ENCODE measurements at regions not wholly inside any gene's neighbourhood (a gene's known extent, or its start where the extent isn't known, plus 50 kb on each side); places are given as distances from the start of the nearest gene placed in this dataset.

DNA sequence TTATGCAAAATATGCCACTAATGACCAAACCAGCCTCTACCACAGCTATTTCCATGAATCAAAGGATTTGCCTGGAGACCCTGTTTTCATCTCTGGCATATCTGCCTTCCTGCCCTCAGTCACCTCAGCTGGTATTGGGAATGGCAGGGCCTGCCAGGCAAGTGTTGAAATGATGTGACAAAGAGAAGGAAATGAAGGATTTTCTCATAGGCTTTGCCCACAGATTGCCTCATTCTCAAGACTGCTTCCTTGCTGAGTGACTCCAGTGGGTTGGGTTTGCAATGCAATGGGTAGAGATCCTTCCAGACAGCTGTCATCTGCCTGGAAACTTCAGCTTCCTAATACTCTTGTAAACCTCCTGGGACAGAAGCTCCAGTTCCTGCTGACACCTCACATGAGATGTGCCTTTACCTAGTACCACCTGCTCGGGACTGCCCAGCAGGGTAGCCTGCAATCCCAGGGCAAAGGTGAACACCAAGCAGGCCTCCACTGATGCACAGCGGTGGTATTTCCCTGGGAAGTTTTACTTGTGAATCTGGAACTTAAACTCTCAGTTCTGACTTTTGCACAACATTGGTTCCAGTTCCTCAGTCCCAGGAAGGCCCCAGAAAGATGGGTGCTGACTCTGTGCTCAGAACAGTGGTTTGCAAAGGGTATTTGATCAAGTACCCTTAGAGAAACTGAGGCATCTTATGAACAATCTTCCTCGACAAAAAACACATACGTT lies 64.8 kb upstream of the SLC1A1 start:
- Histone ChIP-seq H3K9me2 (replicated peaks; ENCODE audit: insufficient read depth, low read length) (no peaks in the 10 kb centered on the region), H3K4me1 (ENCODE audit: low read length) (no peaks in the 10 kb centered on the region), H2AFZ (ENCODE audit: low read length) (no peak overlapping the region), H3K27me3 (replicated peaks; ENCODE audit: insufficient read depth, low read length) (no peaks in the 10 kb centered on the region), H3F3A (ENCODE audit: insufficient read depth, low read length) (no peaks in the 10 kb centered on the region), H3K9ac (ENCODE audit: low read length) (no peak overlapping the region), H3K4me3 (ENCODE audit: low read length) (no peak overlapping the region), H3K4me2 (ENCODE audit: low read depth, low read length) (no peak overlapping the region), H4K20me1 (ENCODE audit: insufficient read depth, low read length) (no peaks in the 10 kb centered on the region), H3K27ac (ENCODE audit: low read length) (no peak overlapping the region), H3K79me2 (ENCODE audit: low read length) (no peaks in the 10 kb centered on the region), H3K36me3 (replicated peaks; ENCODE audit: insufficient read depth, low read length) (no peaks in the 10 kb centered on the region), H3K9me3 (replicated peaks; ENCODE audit: insufficient read depth, low read length) (no peaks in the 10 kb centered on the region)
- no peak for DNase-seq
- TF ChIP-seq CTCF (IDR thresholded peaks at IDR 0.05; ENCODE audit: low read length): no peak
- no peak for TF ChIP-seq EZH2phosphoT487 (IDR thresholded peaks at IDR 0.05; ENCODE audit: low read length)
- no peak for TF ChIP-seq EZH2 (optimal IDR thresholded peaks at IDR 0.05; ENCODE audit: low read depth, low read length)

- Histone ChIP-seq H3K4me1 (ENCODE audit: low read length) (no peaks in the 10 kb centered on the region), H3K9ac (ENCODE audit: low read length) (no peak overlapping the region), H3K4me2 (ENCODE audit: low read depth, low read length) (no peak overlapping the region), H3K36me3 (replicated peaks; ENCODE audit: insufficient read depth, low read length) (no peaks in the 10 kb centered on the region), H4K20me1 (ENCODE audit: insufficient read depth, low read length) (no peaks in the 10 kb centered on the region), H3K27me3 (replicated peaks; ENCODE audit: insufficient read depth, low read length) (no peaks in the 10 kb centered on the region), H3K27ac (ENCODE audit: low read length) (no peak overlapping the region), H3K9me3 (replicated peaks; ENCODE audit: insufficient read depth, low read length) (no peaks in the 10 kb centered on the region), H3F3A (ENCODE audit: insufficient read depth, low read length) (no peaks in the 10 kb centered on the region), H3K79me2 (ENCODE audit: low read length) (no peaks in the 10 kb centered on the region), H2AFZ (ENCODE audit: low read length) (no peak overlapping the region), H3K9me2 (replicated peaks; ENCODE audit: insufficient read depth, low read length) (no peaks in the 10 kb centered on the region), H3K4me3 (ENCODE audit: low read length) (no peak overlapping the region)
- TF ChIP-seq CTCF (IDR thresholded peaks at IDR 0.05; ENCODE audit: low read length) (no peak), EZH2 (optimal IDR thresholded peaks at IDR 0.05; ENCODE audit: low read depth, low read length) (no peak), EZH2phosphoT487 (IDR thresholded peaks at IDR 0.05; ENCODE audit: low read length) (no peak)
- DNase-seq: no peak
Measured at GRCh38 chr9:4424891-4425290, 65.4 kb upstream of the SLC1A1 start.

DNA sequence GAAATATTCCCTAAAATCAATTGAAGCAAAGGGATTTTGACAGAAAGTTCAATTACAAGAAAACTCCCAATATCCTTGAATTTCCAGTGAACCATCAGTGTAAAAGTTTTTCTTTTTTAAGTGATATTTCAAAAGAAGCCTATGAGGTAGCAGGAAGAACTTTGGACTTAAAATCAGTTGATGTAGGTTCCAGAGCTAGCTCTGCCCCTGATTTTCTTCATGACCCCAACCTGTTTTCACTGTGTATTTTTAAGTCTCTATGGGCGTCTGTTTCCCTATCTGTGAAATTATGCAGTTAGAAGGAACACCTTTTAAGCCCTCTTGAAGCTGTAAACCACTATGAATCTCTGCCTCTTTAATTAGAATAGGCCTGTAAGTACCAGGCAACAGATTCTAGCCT lies 66.2 kb upstream of the SLC1A1 start:
- H3K79me2 ChIP-seq (ENCODE audit: low read length): no peaks in the 10 kb centered on the region
- DNase-seq: no peak
- H3K9ac ChIP-seq (ENCODE audit: low read length): no peak overlapping the region
- H3K9me3 ChIP-seq (replicated peaks; ENCODE audit: insufficient read depth, low read length): no peaks in the 10 kb centered on the region
- H2AFZ ChIP-seq (ENCODE audit: low read length): no peak overlapping the region
- H3K27ac ChIP-seq (ENCODE audit: low read length): no peak overlapping the region
- H3K36me3 ChIP-seq (replicated peaks; ENCODE audit: insufficient read depth, low read length): no peaks in the 10 kb centered on the region
- H3K4me3 ChIP-seq (ENCODE audit: low read length): no peak overlapping the region
- TF ChIP-seq CTCF (IDR thresholded peaks at IDR 0.05; ENCODE audit: low read length) (no peak), EZH2phosphoT487 (IDR thresholded peaks at IDR 0.05; ENCODE audit: low read length) (no peak), EZH2 (optimal IDR thresholded peaks at IDR 0.05; ENCODE audit: low read depth, low read length) (no peak)
- H3K4me1 ChIP-seq (ENCODE audit: low read length): no peaks in the 10 kb centered on the region
- H3K4me2 ChIP-seq (ENCODE audit: low read depth, low read length): no peak overlapping the region
- H3K9me2 ChIP-seq (replicated peaks; ENCODE audit: insufficient read depth, low read length): no peaks in the 10 kb centered on the region
- H4K20me1 ChIP-seq (ENCODE audit: insufficient read depth, low read length): no peaks in the 10 kb centered on the region
- no peaks in the 10 kb centered on the region for H3K27me3 ChIP-seq (replicated peaks; ENCODE audit: insufficient read depth, low read length)
- H3F3A ChIP-seq (ENCODE audit: insufficient read depth, low read length): no peaks in the 10 kb centered on the region

Measured in MM.1S (cell line).